ENCODE measurements at regions not wholly inside any gene's neighbourhood (a gene's known extent, or its start where the extent isn't known, plus 50 kb on each side); places are given as distances from the start of the nearest gene placed in this dataset.
A peak's percentile ranks its signal among the peaks of the same experiment; 100 is the strongest.
"Not testable (repeated sequence)": the region's sequence is repeated elsewhere in the genome, so short reads cannot be mapped to it uniquely, and the experiment has no call there.

DNA sequence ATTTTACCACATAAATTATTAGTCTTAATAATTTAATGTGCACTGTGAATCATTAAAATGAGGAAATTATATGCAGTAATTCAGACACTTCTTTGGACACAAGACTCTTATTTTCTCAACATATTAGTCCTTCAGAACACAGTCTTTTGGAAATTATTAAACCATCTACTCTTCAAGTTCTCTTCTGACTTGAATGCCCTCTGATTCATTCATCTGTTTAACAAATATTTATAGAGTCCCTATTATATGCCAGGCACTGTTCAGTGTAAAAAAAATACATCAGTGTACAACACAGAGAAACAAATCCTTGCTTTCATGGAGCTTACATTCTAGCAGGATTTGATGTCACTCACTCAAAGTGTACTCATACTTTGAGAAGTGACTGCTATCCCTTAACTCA is 163.4 kb upstream of the IL12B start:
- FAIRE-seq (no peak), DNase-seq (ENCODE audit: insufficient read length, low spot score) (no peak)

DNA sequence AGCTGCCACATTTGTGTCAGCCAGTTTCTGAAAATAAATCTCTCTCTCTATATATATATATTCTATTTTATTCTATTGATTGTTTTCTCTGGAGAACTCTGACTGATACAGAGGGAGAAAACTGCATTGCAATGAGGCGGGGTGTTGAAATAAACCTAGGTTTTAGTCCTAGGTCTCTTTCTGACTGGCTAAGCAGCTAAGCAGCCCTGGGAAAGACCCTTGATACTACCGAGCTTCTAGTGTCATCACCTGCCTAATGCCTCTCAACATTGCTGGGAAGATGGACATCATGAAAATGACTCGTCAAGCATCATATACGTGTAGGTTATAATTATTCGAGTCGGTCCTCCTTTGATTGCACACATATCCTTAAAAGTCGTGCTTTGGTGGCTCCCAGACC is 166.5 kb upstream of the IL12B start:
- FAIRE-seq (no peak), DNase-seq (ENCODE audit: insufficient read length, low spot score) (no peak)

DNA sequence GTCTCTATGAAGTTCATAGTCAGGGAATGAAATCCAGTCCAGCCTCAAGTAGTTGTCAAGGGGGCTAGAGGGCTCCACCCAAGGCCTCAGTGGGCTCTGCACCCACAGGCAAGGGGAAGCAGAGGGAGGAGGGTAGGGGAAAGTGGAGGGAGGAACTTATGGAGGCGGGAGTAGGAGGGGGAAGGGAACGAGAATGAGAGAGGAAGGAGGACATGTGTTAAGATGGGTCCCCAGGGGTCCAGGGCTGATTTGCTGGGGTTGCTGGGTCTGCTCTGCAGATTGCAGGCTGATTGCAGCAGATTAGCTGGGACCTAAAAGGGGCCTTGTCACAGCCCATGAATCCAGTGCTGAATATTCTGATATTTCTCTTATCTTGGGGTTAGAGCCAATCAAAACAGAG is 166.9 kb upstream of the IL12B start:
- FAIRE-seq (no peak), DNase-seq (ENCODE audit: insufficient read length, low spot score) (no peak)

DNA sequence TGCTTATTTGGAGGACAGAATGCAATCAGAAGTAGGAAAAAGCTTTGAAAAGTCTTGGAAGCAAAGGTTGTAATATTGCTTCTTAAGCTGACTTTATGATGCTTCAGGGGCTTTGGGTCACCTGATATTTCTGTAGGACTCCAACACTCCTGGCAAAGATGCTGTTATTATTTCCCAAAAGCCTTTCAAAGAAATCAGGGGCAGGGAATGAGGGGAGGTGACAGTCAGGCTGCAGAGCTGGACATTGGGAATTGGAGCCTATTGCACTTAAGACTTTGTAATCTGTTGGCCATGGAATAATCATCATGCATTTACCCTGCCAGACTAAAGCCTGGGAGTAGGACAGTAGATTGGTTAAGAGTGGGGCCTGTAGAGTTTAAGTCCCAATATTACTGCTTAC is 168.3 kb upstream of the IL12B start:
- no peak for DNase-seq (ENCODE audit: insufficient read length, low spot score)
- no peak for FAIRE-seq

DNA sequence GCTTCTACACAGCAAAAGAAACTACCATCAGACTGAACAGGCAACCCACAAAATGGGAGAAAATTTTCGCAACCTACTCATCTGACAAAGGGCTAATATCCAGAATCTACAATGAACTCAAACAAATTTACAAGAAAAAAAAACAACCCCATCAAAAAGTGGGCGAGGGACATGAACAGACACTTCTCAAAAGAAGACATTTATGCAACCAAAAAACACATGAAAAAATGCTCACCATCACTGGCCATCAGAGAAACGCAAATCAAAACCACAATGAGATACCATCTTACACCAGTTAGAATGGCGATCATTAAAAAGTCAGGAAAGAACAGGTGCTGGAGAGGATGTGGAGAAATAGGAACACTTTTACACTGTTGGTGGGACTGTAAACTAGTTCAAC is 171.8 kb upstream of the IL12B start:
- not testable (repeated sequence) for DNase-seq (ENCODE audit: insufficient read length, low spot score); FAIRE-seq

DNA sequence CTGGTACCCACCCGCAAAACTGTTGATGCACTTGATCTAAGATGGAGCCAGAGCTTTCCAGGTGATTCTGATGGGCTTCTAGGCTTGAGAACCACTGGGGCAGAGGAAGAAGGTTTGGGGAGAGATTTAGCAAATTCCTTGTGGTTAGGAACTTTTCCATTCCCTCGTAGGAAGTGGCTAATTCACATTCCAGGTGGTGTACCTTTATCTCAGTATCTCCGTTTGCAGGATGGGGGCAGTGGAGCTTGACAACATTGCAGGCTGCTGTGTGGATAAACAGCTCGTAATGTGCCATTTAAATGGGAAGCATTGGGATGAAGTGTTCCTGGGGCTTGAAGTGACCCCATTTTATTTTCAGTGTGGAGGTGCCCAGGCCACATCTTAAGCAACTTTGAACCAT is 172.9 kb upstream of the IL12B start:
- FAIRE-seq (no peak), DNase-seq (ENCODE audit: insufficient read length, low spot score) (no peak)

DNA sequence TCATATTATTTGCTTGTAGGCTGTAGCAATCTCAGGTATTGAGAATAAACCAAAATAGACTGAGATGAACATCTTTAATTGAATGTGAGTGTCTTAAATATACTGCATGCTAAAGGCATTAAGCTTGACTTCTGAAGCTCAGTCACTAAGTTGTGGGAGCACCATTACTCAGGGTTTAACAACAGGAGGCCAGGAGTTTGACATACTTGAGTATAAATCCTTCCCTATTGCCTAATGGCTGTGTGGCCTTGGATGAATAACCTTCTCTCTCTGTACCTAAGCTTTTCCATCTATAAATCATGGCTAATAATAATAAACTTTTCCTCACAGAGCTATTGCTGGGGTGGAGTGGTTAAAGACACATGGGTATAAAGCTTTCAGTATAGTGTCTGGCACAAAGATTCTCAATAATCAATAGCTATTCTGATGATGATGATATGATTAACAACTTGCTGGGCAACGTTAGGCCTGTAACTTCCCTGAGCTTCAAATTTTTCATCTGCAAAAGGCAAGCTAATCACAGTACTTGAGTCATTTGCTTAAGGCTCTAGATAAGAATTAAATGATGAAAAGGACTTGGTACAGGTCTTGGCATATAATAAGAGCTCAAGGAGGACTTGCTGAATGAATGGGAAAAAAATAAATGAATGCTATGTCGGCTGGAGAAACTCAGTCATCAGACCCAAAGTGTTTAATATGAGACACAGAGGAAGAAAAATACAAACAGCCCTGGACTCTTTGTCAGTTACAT is 174.0 kb upstream of the IL12B start:
- DNase-seq (ENCODE audit: insufficient read length, low spot score) = no peak
- no peak for FAIRE-seq

DNA sequence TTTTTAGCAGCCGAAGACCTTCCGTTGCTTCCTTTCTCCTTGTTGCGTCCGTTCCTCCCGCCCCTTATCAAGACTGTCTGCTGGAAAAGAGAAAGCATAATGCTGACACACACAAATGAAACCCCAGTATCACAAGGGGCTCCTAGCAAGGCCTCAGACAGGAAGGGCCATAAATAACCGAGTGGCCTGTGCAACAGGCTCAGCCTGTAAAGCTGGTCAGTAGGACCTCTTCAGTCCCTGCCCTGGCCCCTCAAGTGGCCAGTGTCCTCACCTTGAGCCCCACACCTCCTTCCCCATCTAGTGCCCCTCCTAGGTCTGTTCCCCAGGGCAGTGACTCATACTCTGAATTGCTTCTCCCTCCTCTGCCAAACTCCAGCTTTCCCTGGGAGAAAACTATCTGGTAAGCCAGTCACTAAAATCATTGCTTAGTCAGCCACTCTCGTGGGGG is 174.6 kb upstream of the IL12B start:
- no peak for FAIRE-seq
- no peak for DNase-seq (ENCODE audit: insufficient read length, low spot score)

DNA sequence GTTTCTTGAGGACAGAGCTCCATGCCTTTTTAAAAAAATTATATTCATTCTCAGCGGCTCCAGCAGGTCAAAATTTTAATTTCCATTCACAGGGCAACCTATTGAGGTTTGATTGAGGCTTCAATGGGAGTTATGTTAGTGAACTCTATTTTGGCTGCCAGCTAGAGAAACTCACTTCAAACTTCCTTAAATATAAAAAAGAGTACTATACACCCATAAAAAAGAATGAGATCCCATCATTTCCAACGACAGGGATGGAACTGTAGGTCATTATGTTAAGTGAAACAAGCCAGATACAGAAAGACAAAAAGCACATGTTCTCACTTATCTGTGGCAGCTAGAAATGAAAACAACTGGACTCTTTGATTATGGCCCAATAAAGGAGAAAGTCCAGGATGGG is 176.8 kb upstream of the IL12B start:
- FAIRE-seq = no peak
- no peak for DNase-seq (ENCODE audit: insufficient read length, low spot score)

DNA sequence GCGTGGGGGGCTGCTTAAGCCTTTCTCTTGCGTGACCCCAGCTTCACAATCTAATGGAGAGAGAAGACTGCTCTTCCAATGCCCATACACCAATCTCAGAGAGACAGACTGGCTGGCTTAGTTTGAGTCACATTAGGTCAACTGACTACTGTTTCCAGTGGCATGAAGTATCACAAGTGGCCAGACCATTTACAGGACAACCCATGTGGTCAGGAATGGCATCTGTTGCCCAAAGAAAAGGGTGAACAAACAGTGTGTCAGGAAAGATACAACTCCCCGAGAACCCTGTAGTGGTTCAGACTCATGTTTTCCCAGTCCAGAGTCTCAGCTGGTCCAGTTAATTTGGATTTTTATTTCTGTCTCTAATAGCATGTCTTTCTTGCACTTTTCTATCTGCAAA is 177.4 kb upstream of the IL12B start:
- DNase-seq (ENCODE audit: insufficient read length, low spot score) = no peak

DNA sequence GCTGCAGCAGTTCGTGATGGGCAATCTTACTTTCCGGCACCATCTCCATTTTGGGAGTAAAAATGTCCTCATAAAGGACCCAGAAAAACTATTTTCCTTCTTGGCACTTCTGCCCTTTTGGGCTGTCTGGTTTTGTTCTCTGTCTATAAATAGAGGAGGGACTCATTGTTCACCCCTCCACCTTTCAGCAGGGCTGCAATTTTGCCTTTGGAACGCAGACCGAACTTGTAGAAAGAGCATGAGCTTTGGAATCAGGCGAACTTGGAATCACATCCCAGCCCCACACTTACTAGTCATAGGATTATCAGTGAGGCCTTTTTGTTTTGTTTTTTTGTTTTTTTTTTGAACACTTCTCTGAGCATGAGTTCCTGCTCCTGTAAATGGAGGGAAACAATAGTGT is 178.1 kb upstream of the IL12B start:
- DNase-seq (ENCODE audit: insufficient read length, low spot score) (no peak), FAIRE-seq (no peak)

More for the DNA sequence above, 177.4 kb upstream of the IL12B start:
- no peak for FAIRE-seq

DNA sequence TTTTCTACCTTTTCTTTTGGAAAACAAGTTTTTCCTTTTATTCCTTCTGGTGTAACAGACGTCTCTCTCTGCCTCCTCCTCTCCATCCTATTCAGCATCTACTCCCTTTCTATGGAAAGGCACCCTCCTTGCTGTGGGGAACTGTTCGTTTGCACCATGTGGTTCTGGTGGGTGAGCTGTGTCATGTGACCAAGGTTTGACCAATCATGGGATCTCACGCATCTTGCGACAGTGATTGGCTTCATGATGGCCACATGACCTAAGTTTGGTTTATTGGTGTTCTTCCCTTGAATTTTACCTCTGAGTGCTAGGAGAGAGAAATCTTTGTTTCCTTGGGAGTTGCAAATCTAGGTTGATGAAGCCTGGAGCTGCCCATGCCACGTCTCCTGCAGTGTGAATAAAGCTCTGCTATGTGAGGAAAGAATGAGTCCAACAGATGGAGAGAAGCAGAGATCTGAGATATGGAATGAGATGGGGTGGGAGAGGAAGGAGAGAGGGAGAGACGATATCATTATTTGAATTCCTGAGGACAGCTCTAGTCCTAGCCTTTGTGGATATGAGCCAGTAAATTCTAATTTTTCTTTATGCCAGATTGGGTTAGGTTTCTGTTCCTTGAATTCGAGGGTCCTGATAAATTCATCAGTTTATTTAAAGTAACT is 178.8 kb upstream of the IL12B start:
- DNase-seq (ENCODE audit: insufficient read length, low spot score) = no peak
- FAIRE-seq = no peak

DNA sequence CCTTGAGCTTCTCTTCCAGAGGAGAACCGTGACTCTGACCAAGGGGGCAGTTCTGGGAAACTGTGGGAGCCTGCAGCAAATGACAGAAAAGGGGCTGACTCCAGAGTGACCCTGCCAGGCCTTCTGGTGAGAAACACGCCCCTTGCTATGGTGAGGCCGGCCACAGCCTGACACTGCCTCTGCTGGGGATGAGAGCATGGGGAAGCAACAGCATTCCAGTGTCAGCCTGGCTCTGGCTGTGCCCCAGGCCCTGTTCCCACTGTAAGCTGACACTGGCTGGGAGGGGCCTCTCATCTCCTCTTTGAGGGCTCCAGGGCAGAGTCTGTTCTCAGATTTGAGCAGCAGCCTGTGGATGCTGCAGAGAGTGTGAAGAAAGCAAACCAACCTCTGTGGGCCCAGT is 180.0 kb upstream of the IL12B start:
- DNase-seq (ENCODE audit: insufficient read length, low spot score) (no peak), FAIRE-seq (no peak)

DNA sequence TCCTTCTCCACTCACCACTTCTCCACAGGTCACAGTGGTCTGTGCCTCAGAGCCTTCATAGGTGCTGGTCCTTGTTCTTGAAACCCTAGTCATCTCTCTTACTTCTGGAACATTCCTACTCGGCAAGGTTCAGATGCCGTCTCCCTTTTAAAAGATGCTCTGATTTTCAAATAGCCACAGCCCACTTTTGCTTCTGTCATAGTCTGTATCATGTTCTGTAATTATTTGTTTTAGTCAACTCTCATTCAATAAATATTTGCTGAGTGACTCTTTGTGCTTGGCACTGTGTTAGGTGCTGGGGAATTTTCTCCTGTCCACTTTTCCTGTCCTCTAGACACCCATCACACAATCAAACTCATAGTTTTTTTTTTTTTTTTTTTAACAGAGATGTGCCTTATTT is 181.3 kb upstream of the IL12B start:
- DNase-seq (ENCODE audit: insufficient read length, low spot score) = no peak

DNA sequence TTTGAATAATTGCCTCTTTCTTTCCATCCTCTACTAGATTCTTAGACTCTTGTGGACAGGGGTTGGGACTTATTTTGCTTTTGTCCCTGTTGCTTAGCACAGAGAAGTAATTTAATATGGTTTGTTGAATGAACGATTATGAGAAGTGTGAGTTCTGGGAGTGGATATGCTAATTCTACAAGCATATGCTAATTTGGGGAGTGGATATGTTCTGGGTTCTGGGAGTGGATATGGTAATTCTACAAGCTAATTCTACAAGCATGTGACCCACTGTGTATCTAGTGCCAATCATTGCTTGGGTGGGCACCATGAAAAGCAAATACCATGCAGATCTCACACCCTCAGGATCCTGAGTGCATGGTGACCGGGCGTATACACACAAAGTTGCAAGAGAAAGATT is 181.8 kb upstream of the IL12B start:
- DNase-seq (ENCODE audit: insufficient read length, low spot score) = no peak
- FAIRE-seq = no peak

More for the DNA sequence above, 181.3 kb upstream of the IL12B start:
- no peak for FAIRE-seq

DNA sequence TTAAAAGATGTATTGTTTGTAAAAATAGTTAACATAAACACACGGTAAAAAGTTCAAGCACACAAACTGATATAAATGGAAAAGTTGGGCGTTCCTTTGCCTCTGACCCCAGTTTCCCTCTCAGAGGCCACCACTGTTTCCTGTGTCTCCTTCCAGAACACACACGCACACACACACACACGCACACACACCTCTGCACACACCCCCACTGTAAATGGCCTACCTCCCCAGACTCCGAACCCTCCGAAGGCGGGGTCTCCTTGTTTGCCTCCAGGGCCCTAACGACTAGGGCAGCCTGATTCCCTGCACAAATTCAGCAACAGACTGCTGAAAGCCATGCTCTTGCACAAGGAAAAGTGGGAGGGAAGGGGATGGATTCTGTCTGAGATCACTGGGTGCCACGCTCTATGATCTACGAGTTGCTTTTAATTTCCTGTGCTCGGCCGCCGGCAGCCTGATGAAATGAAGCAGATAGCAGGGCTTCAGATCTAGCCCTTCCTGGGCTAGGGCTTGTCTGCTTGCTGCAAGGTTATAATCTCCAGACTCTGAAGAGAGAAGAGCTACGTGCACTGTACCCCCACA is 184.0 kb upstream of the IL12B start:
- no peak for FAIRE-seq
- DNase-seq (ENCODE audit: insufficient read length, low spot score) = no peak

DNA sequence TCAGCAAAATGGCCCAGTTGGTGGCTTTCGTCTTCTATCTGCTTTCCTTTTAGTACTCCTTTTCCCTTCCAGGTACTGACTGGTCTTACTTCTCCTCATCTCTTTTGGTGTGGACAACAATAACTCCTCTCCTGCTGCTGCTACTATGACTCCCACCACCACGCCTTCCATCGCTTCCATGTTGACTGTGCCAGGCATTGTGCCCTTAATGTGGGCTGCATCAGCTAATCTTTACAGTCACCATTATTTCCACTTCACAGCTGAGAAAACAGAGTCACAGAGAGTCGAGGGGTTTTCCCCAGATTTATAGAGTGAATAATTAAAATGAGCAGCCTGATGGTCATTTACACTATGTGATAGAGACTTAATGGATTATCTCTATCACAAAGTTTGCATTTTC is 184.9 kb upstream of the IL12B start:
- DNase-seq (ENCODE audit: insufficient read length, low spot score) = no peak
- FAIRE-seq = no peak

DNA sequence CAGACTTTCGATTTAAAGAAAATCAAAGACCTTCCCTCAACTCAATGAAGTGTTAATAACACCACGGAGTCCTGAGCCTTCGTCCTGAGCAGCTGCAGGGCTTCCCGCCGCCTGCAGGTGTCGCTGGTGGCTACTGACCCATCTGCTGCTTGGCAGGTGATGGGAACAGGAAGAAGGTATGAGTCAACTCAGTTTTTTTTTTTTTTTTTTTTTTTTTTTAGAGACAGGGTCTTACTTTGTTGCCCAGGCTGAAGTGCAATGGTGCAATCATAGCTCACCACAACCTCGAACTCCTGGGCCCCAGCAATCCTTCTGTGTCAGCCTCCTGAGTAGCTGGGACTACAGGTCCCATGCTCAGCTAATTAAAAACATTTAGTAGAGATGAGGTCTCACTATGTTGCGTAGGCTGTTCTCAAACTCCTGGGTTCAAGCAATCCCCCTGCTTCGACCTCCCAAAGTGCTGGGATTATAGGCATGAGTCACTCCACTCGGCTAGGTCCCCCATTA is 185.7 kb upstream of the IL12B start:
- FAIRE-seq = peak; percentile 94
- peak; percentile 60 for DNase-seq (ENCODE audit: insufficient read length, low spot score)

DNA sequence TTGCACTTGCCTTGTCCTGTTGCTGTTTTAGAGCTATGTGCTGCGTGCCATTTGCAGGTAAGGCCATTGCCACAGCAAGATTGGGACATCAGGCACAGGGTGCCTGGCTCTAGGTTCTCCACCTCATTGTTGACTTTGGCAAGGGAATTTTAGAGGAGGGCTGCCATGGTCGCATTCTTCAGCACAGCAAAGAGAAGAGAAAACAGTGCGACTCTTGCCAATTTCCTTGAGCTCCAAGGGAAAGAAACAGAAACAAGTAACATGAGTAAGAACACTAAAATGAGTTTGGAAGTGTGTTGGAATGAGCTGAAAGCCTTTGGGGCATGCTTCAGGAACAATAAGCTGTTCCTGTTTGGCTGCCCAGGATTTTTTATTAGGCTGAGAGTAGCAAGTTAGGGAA is 188.1 kb upstream of the IL12B start:
- DNase-seq (ENCODE audit: insufficient read length, low spot score) (no peak), FAIRE-seq (no peak)

DNA sequence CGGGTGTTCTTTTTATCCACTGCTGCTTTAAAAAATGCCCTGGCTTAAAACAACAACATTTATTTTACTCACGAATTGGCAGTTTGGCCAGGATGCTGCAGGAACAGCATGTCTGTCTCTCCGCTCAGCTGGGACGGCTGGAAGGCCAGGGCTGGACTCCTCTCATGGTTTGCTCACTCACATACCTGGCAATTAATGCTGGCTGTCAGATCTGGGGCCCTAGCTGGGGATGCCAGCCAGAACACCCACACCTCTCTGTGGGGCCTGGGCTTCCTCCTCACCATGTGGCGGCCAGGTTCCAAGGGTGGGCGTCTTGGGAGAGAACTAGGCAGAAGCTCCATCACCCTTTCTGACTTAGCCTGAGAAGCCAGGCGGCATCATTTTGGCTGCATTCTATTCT is 189.1 kb upstream of the IL12B start:
- FAIRE-seq (no peak), DNase-seq (ENCODE audit: insufficient read length, low spot score) (no peak)

DNA sequence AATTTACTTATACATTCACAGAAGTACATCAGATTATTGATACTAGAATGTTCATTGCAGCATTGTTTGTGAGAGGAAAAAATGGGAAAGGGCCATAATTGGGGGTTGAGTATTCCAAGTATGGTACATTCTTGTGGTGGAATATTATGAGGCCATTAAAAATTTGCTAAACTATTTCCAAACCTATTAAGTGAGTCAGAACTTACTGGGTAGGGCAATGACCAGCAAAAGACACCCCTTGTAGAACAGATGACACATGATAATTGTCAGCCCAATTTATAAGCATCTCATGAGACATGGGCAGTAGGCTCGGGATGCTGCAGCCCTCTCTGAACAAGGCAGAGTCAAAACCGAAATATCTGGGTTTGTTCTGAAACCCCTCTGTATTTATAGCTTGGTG is 192.6 kb upstream of the IL12B start:
- FAIRE-seq (no peak), DNase-seq (ENCODE audit: insufficient read length, low spot score) (no peak)

DNA sequence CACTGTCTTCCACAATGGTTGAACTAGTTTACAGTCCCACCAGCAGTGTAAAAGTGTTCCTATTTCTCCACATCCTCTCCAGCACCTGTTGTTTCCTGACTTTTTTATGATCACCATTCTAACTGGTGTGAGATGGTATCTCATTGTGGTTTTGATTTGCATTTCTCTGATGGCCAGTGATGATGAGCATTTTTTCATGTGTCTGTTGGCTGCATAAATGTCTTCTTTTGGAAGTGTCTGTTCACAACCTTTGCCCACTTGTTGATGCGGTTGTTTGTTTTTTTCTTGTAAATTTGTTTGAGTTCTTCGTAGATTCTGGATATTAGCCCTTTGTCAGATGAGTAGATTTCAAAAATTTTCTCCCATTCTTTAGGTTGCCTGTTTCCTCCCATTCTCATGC is 194.0 kb upstream of the IL12B start:
- not testable (repeated sequence) for DNase-seq (ENCODE audit: insufficient read length, low spot score); FAIRE-seq

All from GM19239 (cell line).